Neutrophil (primary cell): ENCODE measurements at regions not wholly inside any gene's neighbourhood (a gene's known extent, or its start where the extent isn't known, plus 50 kb on each side); places are given as distances from the start of the nearest gene placed in this dataset.

Experiments
- H3K27ac ChIP-seq: fragments of 200-600 bp; sonication (generic); 2 replicates; pipeline ENCODE4 v1.5.1; 2016; ENCODE audit warnings: mild to moderate bottlenecking, moderate library complexity
- H3K27me3 ChIP-seq: fragments of 200-600 bp; sonication (generic); 2 replicates; pipeline ENCODE4 v1.6.0; 2016; ENCODE audit warnings: mild to moderate bottlenecking
- H3K36me3 ChIP-seq: fragments of 200-600 bp; sonication (generic); 2 replicates; pipeline ENCODE4 v1.5.1; 2017
- H3K4me1 ChIP-seq, 2 experiments: fragments of 200-600 bp in 1 of 2; sonication (generic) in 1 of 2; 1 replicate in 1 of 2; 2 replicates in 1 of 2; pipeline versions ENCODE4 v1.5.1 to v1.6.1; 2013 to 2016; ENCODE audit warnings: low read depth in 1 of 2, low read length in 1 of 2, mild to moderate bottlenecking in 1 of 2, moderate library complexity in 1 of 2; ENCODE audit not compliant: control insufficient read depth in 1 of 2, insufficient read depth in 1 of 2
- H3K4me3 ChIP-seq, 2 experiments: fragments of 200-600 bp in 1 of 2; sonication (generic) in 1 of 2; 1 replicate in 1 of 2; 2 replicates in 1 of 2; pipeline ENCODE4 v1.5.1; 2013 to 2016; ENCODE audit warnings: low read depth in 1 of 2, low read length in 1 of 2, mild to moderate bottlenecking in 1 of 2, moderate library complexity in 1 of 2
- H3K9me3 ChIP-seq: fragments of 200-600 bp; sonication (generic); 2 replicates; pipeline ENCODE4 v1.5.1; 2016
- TF ChIP-seq, protein P1 (sequence below): fragments of 200-600 bp; sonication (generic); IDR thresholded peaks from 2 replicates; pipeline ENCODE4 v1.5.1; 2016; ENCODE audit warnings: antibody characterized with exemption

DNA sequence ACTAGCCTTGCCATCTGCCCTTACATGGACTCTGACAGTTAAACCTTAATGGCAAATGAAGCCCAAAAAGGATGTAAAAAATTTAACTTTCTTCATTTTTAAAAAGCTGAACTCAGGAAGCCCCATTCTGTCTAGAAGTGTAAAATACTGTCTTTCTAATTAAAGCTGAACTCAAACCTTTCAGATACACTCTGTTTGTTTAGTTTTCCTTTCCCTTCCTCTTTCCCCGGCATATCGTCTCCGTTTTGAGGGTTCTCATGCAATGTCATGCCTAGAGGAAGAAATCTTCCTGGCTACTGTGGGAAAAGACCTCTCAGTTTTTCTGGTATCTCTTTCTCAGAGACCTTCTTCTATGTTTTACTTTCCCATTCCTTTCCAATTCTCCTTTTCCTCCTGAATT lies 841.5 kb downstream of the DTWD2 start:
- Histone ChIP-seq H3K36me3 (no peaks in the 10 kb centered on the region), H3K4me3 (no peak overlapping the region), H3K27ac (no peak overlapping the region), H3K9me3 (no peaks in the 10 kb centered on the region), H3K4me1 (no peaks in the 10 kb centered on the region), H3K27me3 (no peaks in the 10 kb centered on the region)
- TF ChIP-seq, protein P1, sequence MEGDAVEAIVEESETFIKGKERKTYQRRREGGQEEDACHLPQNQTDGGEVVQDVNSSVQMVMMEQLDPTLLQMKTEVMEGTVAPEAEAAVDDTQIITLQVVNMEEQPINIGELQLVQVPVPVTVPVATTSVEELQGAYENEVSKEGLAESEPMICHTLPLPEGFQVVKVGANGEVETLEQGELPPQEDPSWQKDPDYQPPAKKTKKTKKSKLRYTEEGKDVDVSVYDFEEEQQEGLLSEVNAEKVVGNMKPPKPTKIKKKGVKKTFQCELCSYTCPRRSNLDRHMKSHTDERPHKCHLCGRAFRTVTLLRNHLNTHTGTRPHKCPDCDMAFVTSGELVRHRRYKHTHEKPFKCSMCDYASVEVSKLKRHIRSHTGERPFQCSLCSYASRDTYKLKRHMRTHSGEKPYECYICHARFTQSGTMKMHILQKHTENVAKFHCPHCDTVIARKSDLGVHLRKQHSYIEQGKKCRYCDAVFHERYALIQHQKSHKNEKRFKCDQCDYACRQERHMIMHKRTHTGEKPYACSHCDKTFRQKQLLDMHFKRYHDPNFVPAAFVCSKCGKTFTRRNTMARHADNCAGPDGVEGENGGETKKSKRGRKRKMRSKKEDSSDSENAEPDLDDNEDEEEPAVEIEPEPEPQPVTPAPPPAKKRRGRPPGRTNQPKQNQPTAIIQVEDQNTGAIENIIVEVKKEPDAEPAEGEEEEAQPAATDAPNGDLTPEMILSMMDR: no peak

DNA sequence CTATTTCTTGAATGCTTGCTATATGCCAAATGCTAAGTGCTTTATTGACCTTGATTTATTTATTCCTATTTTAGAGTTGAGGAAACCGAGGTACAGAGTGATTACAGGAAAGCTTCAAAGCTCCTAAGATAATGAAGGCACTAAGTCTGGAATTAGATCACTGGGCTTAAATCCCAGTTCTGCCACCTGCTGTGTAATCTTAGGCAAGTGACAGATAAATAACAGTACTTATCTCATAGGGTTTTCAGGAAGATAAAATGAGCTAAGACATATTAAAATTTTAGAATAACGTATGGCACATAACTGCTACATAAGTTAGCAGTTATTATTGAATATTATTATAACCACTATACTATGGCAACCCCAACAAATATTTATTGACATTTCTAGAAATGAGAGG lies 843.8 kb downstream of the DTWD2 start:
- TF ChIP-seq, protein P1: no peak
- Histone ChIP-seq H3K36me3 (no peaks in the 10 kb centered on the region), H3K27me3 (no peaks in the 10 kb centered on the region), H3K4me1 (no peaks in the 10 kb centered on the region), H3K4me3 (no peak overlapping the region), H3K27ac (no peak overlapping the region), H3K9me3 (no peaks in the 10 kb centered on the region)

DNA sequence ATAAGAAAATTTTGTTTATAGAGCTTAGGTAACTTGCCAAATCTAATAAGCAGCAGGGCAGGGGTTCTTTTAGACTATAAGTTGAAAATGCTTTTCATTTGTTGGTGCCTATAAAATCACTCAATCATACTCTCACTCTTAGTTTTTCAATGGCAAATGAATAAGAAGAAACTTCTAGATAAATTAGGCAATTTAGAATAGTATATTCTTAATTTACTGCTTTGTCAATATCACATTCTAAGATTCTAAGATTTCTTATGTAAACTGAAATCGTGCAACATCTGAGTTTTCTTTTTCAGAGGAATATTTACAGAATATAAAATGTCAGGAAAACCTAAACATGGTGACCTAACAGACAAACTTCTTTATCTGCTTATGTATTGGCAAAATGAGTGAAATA lies 849.0 kb downstream of the DTWD2 start:
- no peaks in the 10 kb centered on the region for H3K9me3 ChIP-seq
- H3K36me3 ChIP-seq: no peaks in the 10 kb centered on the region
- TF ChIP-seq, protein P1: no peak
- no peak overlapping the region for H3K27ac ChIP-seq
- H3K27me3 ChIP-seq: no peaks in the 10 kb centered on the region
- H3K4me3 ChIP-seq: no peak overlapping the region
- H3K4me1 ChIP-seq: no peaks in the 10 kb centered on the region

DNA sequence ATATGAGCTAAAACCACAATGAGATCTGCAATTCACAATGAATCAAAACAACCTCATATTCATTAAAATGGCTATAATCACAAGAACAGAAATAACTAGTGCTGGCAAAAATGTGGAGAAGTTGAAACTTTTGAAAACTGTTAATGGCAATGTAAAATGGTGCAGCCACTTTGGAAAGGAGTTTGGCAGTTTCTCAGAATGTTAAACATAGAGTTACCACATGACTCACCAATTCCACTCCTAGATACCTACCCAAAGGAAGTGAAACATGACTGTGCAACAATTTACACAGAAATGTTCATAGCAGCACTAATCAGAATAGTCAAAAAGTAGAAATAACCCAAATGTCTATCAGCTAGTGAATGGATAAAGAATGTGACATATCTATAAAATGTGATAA lies 862.2 kb downstream of the DTWD2 start:
- Histone ChIP-seq H3K27ac (no peak overlapping the region), H3K27me3 (no peaks in the 10 kb centered on the region), H3K4me3 (no peak overlapping the region), H3K9me3 (no peaks in the 10 kb centered on the region), H3K4me1 (no peaks in the 10 kb centered on the region), H3K36me3 (no peaks in the 10 kb centered on the region)
- TF ChIP-seq, protein P1: no peak

DNA sequence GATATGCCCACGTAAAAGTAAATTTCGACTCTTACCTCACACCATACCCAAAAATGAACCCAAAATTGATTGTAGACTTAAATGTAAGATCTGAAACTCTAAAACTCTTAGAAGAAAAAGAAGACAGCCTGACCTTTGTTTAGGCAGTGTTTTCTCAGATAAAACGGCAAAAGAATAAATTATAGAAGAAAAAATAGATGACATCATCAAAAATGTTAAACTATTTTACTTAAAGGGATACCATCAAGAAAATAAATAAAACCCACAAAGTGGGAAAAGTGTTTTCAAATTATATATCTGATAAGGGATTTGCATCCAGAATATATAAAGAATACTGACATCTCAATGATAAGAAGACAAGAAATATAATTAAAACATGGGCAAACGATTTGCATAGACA lies 862.7 kb downstream of the DTWD2 start:
- Histone ChIP-seq H3K27ac (no peak overlapping the region), H3K36me3 (no peaks in the 10 kb centered on the region), H3K9me3 (no peaks in the 10 kb centered on the region), H3K4me3 (no peak overlapping the region), H3K4me1 (no peaks in the 10 kb centered on the region), H3K27me3 (no peaks in the 10 kb centered on the region)
- TF ChIP-seq, protein P1: no peak

DNA sequence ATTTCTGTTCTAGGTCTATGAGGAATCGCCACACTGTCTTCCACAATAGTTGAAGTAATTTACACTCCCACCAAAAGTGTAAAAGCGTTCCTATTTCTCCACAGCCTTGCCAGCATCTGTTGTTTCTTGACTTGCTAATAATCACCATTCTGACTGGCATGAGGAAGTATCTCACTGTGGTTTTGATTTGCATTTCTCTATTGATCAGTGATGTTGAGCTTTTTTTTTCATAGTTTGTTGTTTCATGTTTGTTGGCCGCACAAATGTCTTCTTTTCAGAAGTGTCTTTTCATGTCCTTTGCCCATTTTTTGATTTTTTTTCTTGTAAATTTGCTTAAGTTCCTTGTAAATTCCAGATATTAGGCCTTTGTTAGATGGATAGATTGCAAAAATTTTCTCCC lies 867.1 kb downstream of the DTWD2 start:
- H3K4me1 ChIP-seq: no peaks in the 10 kb centered on the region
- TF ChIP-seq, protein P1: no peak
- H3K9me3 ChIP-seq: no peaks in the 10 kb centered on the region
- H3K4me3 ChIP-seq: no peak overlapping the region
- H3K27me3 ChIP-seq: no peaks in the 10 kb centered on the region
- H3K36me3 ChIP-seq: no peaks in the 10 kb centered on the region
- H3K27ac ChIP-seq: no peak overlapping the region
